DND-41 (cell line): ENCODE measurements at regions not wholly inside any gene's neighbourhood (a gene's known extent, or its start where the extent isn't known, plus 50 kb on each side); places are given as distances from the start of the nearest gene placed in this dataset.

Experiments used
- CTCF ChIP-seq: IDR thresholded peaks from 2 replicates; pipeline ENCODE4 v1.5.1; 2012; ENCODE audit warnings: borderline replicate concordance, low read length, moderate library complexity, mild to moderate bottlenecking; ENCODE audit not compliant: poor library complexity, severe bottlenecking; ENCODE audit errors: extremely low read depth
- EZH2 ChIP-seq: IDR thresholded peaks from 3 replicates; pipeline ENCODE4 v1.6.1; 2012; ENCODE audit warnings: borderline replicate concordance, low read depth, mild to moderate bottlenecking, moderate library complexity, low read length, inconsistent platforms; ENCODE audit not compliant: severe bottlenecking

GRCh38 chr10:131640045-131640644, 260.7 kb upstream of the PPP2R2D start:
- TF ChIP-seq CTCF (no peak), EZH2 (no peak)
